Erythroblast (primary cell): ENCODE measurements at regions not wholly inside any gene's neighbourhood (a gene's known extent, or its start where the extent isn't known, plus 50 kb on each side); places are given as distances from the start of the nearest gene placed in this dataset.

Experiments
- GATA1 ChIP-seq: IDR thresholded peaks from 2 replicates; pipeline ENCODE4 v1.6.1; 2011; ENCODE audit warnings: low read depth, mild to moderate bottlenecking, control low read depth, low read length, moderate library complexity
- POLR2A ChIP-seq: IDR thresholded peaks from 2 replicates; pipeline ENCODE4 v1.6.1; 2011; ENCODE audit warnings: mild to moderate bottlenecking, low read length

DNA sequence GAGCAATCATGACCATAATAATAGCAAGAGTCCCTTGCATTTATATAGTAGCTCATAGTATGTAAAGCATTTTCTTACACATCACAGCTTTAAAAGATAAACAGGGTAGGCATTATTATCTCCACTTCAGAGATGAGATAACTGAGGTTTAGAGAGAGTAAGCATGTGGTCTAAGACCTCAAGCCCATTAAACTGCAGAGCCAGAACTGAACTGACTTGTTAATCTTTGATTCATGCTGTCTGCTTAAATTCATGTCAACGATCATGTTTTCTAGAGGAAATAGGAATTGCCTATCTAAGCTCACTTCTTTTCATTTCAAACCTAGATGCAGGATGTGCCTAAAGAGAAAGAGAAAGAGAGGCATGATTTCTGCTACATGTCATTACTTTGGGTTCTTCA, 524.8 kb downstream of the PTPRC start:
- TF ChIP-seq POLR2A (no peak), GATA1 (no peak)
